Naive thymus-derived CD4-positive, alpha-beta T cell (primary cell): ENCODE measurements at regions not wholly inside any gene's neighbourhood (a gene's known extent, or its start where the extent isn't known, plus 50 kb on each side); places are given as distances from the start of the nearest gene placed in this dataset.

ENCODE experiments used
- ATAC-seq: fragments of 150-1000 bp; cut with Tn5 transposase; 2 replicates; pipeline ENCODE4 v1.10.0; 2021; ENCODE audit warnings: mild to moderate bottlenecking, moderate library complexity
- CTCF ChIA-PET: fragments of 350-600 bp; sonication (Branson Sonifier 250); formaldehyde crosslinking; loops from one replicate; lab custom pipeline; 2021; ENCODE audit warnings: antibody characterized with exemption; lab: Charles Lee
- POLR2A ChIA-PET: fragments of 350-600 bp; sonication (Branson Sonifier 250); formaldehyde crosslinking; loops from one replicate; lab custom pipeline; 2021; ENCODE audit warnings: antibody characterized with exemption, inconsistent platforms; lab: Charles Lee
- DNase-seq, 9 donors: peaks; one replicate each; pipeline versions ENCODE4 v3.0.0 to v3.0.0-alpha.2; 2020 to 2022; ENCODE audit warnings: mixed read lengths in 1 of 9
- H3K27ac ChIP-seq: one replicate; pipeline ENCODE4 v1.7.0; 2013; ENCODE audit warnings: mild to moderate bottlenecking, low read depth, low read length, moderate library complexity
- H3K27me3 ChIP-seq, 2 donors: one replicate each; pipeline ENCODE4 v1.7.0; 2013; ENCODE audit warnings: low read length in 2 of 2, mild to moderate bottlenecking in 2 of 2, moderate library complexity in 2 of 2; ENCODE audit not compliant: control insufficient read depth in 2 of 2, insufficient read depth in 2 of 2
- H3K36me3 ChIP-seq, 3 experiments: 1 replicate in 2 of 3; 2 replicates in 1 of 3; pipeline ENCODE4 v1.7.0; 2013; ENCODE audit warnings: low read length in 3 of 3, mild to moderate bottlenecking in 3 of 3, moderate library complexity in 1 of 3; ENCODE audit not compliant: insufficient read depth in 3 of 3, control insufficient read depth in 2 of 3
- H3K4me1 ChIP-seq, 2 donors: one replicate each; pipeline ENCODE4 v1.7.0; 2013; ENCODE audit warnings: low read length in 2 of 2, mild to moderate bottlenecking in 2 of 2, moderate library complexity in 1 of 2; ENCODE audit not compliant: control insufficient read depth in 2 of 2, insufficient read depth in 2 of 2
- H3K4me3 ChIP-seq: 2 replicates; pipeline ENCODE4 v1.7.0; 2013; ENCODE audit warnings: mild to moderate bottlenecking, low read length
- H3K9me3 ChIP-seq, 3 experiments: 1 replicate in 2 of 3; 2 replicates in 1 of 3; pipeline ENCODE4 v1.7.0; 2013; ENCODE audit warnings: low read length in 3 of 3; ENCODE audit not compliant: control insufficient read depth in 2 of 3
- H3K27ac Mint-ChIP-seq, 9 donors: one replicate each; pipeline ENCODE4 v1.8.0; 2020 to 2022; ENCODE audit warnings: mixed read lengths in 9 of 9, mild to moderate bottlenecking in 8 of 9, moderate library complexity in 5 of 9, inconsistent platforms in 2 of 9
- H3K27me3 Mint-ChIP-seq, 5 donors: one replicate each; pipeline ENCODE4 v1.8.0; 2021 to 2022; ENCODE audit warnings: mixed read lengths in 5 of 5, mild to moderate bottlenecking in 1 of 5
- H3K36me3 Mint-ChIP-seq, 5 donors: one replicate each; pipeline ENCODE4 v1.8.0; 2020 to 2022; ENCODE audit warnings: mixed read lengths in 5 of 5, mild to moderate bottlenecking in 3 of 5, inconsistent platforms in 1 of 5
- H3K4me1 Mint-ChIP-seq, 7 donors: one replicate each; pipeline ENCODE4 v1.8.0; 2020 to 2022; ENCODE audit warnings: mixed read lengths in 7 of 7, mild to moderate bottlenecking in 3 of 7, inconsistent platforms in 1 of 7
- H3K4me3 Mint-ChIP-seq, 10 donors: one replicate each; pipeline ENCODE4 v1.8.0; 2020 to 2022; ENCODE audit warnings: mild to moderate bottlenecking in 10 of 10, mixed read lengths in 10 of 10, moderate library complexity in 6 of 10, inconsistent platforms in 2 of 10
- H3K9me3 Mint-ChIP-seq, 11 donors: one replicate each; pipeline ENCODE4 v1.8.0; 2020 to 2022; ENCODE audit warnings: mixed read lengths in 11 of 11, mild to moderate bottlenecking in 4 of 11, inconsistent platforms in 1 of 11, moderate library complexity in 1 of 11
- intact Hi-C, 2 donors: fragments of 100-400 bp; cut with micrococcal nuclease; formaldehyde crosslinking; loops; one replicate each; pipeline ENCODE4 v1.15.1; 2023

GRCh38 chr18:73151086-73151485 lies 283.3 kb upstream of the NETO1 start:
- H3K9me3 ChIP-seq: no peaks in the 10 kb centered on the region
- no peaks in the 10 kb centered on the region for H3K36me3 ChIP-seq
- H3K4me3 ChIP-seq: no peak overlapping the region
- DNase-seq: no peak
- ChIA-PET CTCF (no interaction called here), POLR2A (no interaction called here)
- intact Hi-C loops: no loop called here
- H3K27me3 ChIP-seq: no peaks in the 10 kb centered on the region
- no peak overlapping the region for H3K27ac Mint-ChIP-seq
- peaks cover 0 to 4% (median 0%) of the 10 kb centered on the region in 11 donors for H3K9me3 Mint-ChIP-seq
- ATAC-seq: no peak
- H3K27ac ChIP-seq: no peak overlapping the region
- no peaks in the 10 kb centered on the region for H3K36me3 Mint-ChIP-seq
- H3K4me1 ChIP-seq: no peaks in the 10 kb centered on the region
- H3K4me3 Mint-ChIP-seq: no peak overlapping the region
- H3K4me1 Mint-ChIP-seq: no peaks in the 10 kb centered on the region
- no peaks in the 10 kb centered on the region for H3K27me3 Mint-ChIP-seq

GRCh38 chr18:73150199-73150598 lies 282.4 kb upstream of the NETO1 start:
- ATAC-seq: no peak
- CTCF ChIA-PET: no interaction called here
- no peaks in the 10 kb centered on the region for H3K27me3 ChIP-seq
- H3K9me3 Mint-ChIP-seq: peaks cover 0 to 4% (median 0%) of the 10 kb centered on the region in 11 donors
- H3K4me1 ChIP-seq: no peaks in the 10 kb centered on the region
- H3K9me3 ChIP-seq: no peaks in the 10 kb centered on the region
- intact Hi-C loops: no loop called here
- no peaks in the 10 kb centered on the region for H3K36me3 Mint-ChIP-seq
- H3K27me3 Mint-ChIP-seq: no peaks in the 10 kb centered on the region
- no peak for DNase-seq
- H3K4me3 Mint-ChIP-seq: no peak overlapping the region
- no peak overlapping the region for H3K27ac ChIP-seq
- no peak overlapping the region for H3K27ac Mint-ChIP-seq
- no peaks in the 10 kb centered on the region for H3K4me1 Mint-ChIP-seq
- no peak overlapping the region for H3K4me3 ChIP-seq
- POLR2A ChIA-PET: no interaction called here
- H3K36me3 ChIP-seq: no peaks in the 10 kb centered on the region

- intact Hi-C loops: no loop called here
- Mint-ChIP-seq H3K9me3 (peaks cover 0 to 6% (median 0%) of the 10 kb centered on the region in 11 donors), H3K27ac (no peak overlapping the region), H3K4me1 (no peaks in the 10 kb centered on the region), H3K36me3 (no peaks in the 10 kb centered on the region), H3K27me3 (no peaks in the 10 kb centered on the region), H3K4me3 (no peak overlapping the region)
- DNase-seq: no peak
- Histone ChIP-seq H3K27me3 (no peaks in the 10 kb centered on the region), H3K4me3 (no peak overlapping the region), H3K9me3 (no peaks in the 10 kb centered on the region), H3K27ac (no peak overlapping the region), H3K36me3 (no peaks in the 10 kb centered on the region), H3K4me1 (no peaks in the 10 kb centered on the region)
- ATAC-seq: no peak
- POLR2A ChIA-PET: no interaction called here
- CTCF ChIA-PET: no interaction called here
Observed at GRCh38 chr18:73147590-73147989, 279.8 kb upstream of the NETO1 start.

- ChIA-PET POLR2A (interaction anchor here (0.7 kb wide), 1 partner anchor 159 kb away, joined by 3 read pairs; no protein-coding TSS in a partner anchor), CTCF (no interaction called here)
- peaks cover 0 to 6% (median 0%) of the 10 kb centered on the region in 11 donors for H3K9me3 Mint-ChIP-seq
- Histone ChIP-seq H3K9me3 (no peaks in the 10 kb centered on the region), H3K27me3 (no peaks in the 10 kb centered on the region), H3K27ac (no peak overlapping the region), H3K36me3 (no peaks in the 10 kb centered on the region), H3K4me3 (no peak overlapping the region), H3K4me1 (no peaks in the 10 kb centered on the region)
- DNase-seq: no peak
- H3K27me3 Mint-ChIP-seq: no peaks in the 10 kb centered on the region
- intact Hi-C loops: no loop called here
- H3K27ac Mint-ChIP-seq: no peak overlapping the region
- no peaks in the 10 kb centered on the region for H3K36me3 Mint-ChIP-seq
- H3K4me3 Mint-ChIP-seq: no peak overlapping the region
- ATAC-seq: no peak
- H3K4me1 Mint-ChIP-seq: no peaks in the 10 kb centered on the region
Observed at GRCh38 chr18:73144030-73144429, 276.2 kb upstream of the NETO1 start.

- ChIA-PET CTCF (no interaction called here), POLR2A (no interaction called here)
- H3K27ac ChIP-seq: no peak overlapping the region
- Mint-ChIP-seq H3K4me3 (no peak overlapping the region), H3K27ac (no peak overlapping the region), H3K9me3 (peaks cover 0 to 10% (median 0%) of the 10 kb centered on the region in 11 donors), H3K27me3 (no peaks in the 10 kb centered on the region), H3K36me3 (no peaks in the 10 kb centered on the region), H3K4me1 (no peaks in the 10 kb centered on the region)
- no peaks in the 10 kb centered on the region for H3K4me1 ChIP-seq
- DNase-seq (no peak), ATAC-seq (no peak)
- H3K36me3 ChIP-seq: no peaks in the 10 kb centered on the region
- no peaks in the 10 kb centered on the region for H3K27me3 ChIP-seq
- no peaks in the 10 kb centered on the region for H3K9me3 ChIP-seq
- no peak overlapping the region for H3K4me3 ChIP-seq
- intact Hi-C loops: no loop called here
Observed at GRCh38 chr18:73136134-73136533, 268.3 kb upstream of the NETO1 start.

- Histone ChIP-seq H3K4me1 (no peaks in the 10 kb centered on the region), H3K27ac (no peak overlapping the region), H3K27me3 (no peaks in the 10 kb centered on the region), H3K9me3 (peaks cover 0 to 4% (median 0%) of the 10 kb centered on the region in 3 experiments), H3K36me3 (no peaks in the 10 kb centered on the region), H3K4me3 (no peak overlapping the region)
- Mint-ChIP-seq H3K4me3 (no peak overlapping the region), H3K27ac (no peak overlapping the region), H3K4me1 (no peaks in the 10 kb centered on the region), H3K27me3 (no peaks in the 10 kb centered on the region), H3K9me3 (peaks cover 0 to 9% (median 0%) of the 10 kb centered on the region in 11 donors), H3K36me3 (no peaks in the 10 kb centered on the region)
- DNase-seq (no peak), ATAC-seq (no peak)
- CTCF ChIA-PET: no interaction called here
- POLR2A ChIA-PET: no interaction called here
- intact Hi-C loops: no loop called here
Observed at GRCh38 chr18:73124175-73124574, 256.4 kb upstream of the NETO1 start.

- Mint-ChIP-seq H3K4me1 (no peaks in the 10 kb centered on the region), H3K27me3 (no peaks in the 10 kb centered on the region), H3K9me3 (peaks cover 0 to 7% (median 0%) of the 10 kb centered on the region in 11 donors), H3K4me3 (no peak overlapping the region), H3K27ac (no peak overlapping the region), H3K36me3 (no peaks in the 10 kb centered on the region)
- intact Hi-C loops: no loop called here
- POLR2A ChIA-PET: no interaction called here
- Histone ChIP-seq H3K27ac (no peak overlapping the region), H3K4me1 (no peaks in the 10 kb centered on the region), H3K27me3 (no peaks in the 10 kb centered on the region), H3K9me3 (peaks cover 0 to 4% (median 0%) of the 10 kb centered on the region in 3 experiments), H3K4me3 (no peak overlapping the region), H3K36me3 (no peaks in the 10 kb centered on the region)
- DNase-seq: no peak
- CTCF ChIA-PET: no interaction called here
- ATAC-seq: no peak
Observed at GRCh38 chr18:73121207-73121606, 253.4 kb upstream of the NETO1 start.
